ENCODE measurements at regions not wholly inside any gene's neighbourhood (a gene's known extent, or its start where the extent isn't known, plus 50 kb on each side); places are given as distances from the start of the nearest gene placed in this dataset.
"Not testable (repeated sequence)": the region's sequence is repeated elsewhere in the genome, so short reads cannot be mapped to it uniquely, and the experiment has no call there.

- DNase-seq (ENCODE audit: low read depth in 2 of 2) = no peak
These were observed 68.2 kb downstream of the LHX9 start for GRCh38 chr1:197985351-197985750.

- DNase-seq (ENCODE audit: low read depth in 2 of 2) = no peak
These were observed 69.6 kb downstream of the LHX9 start for GRCh38 chr1:197986817-197987216.

GRCh38 chr1:197987294-197987693 is 70.1 kb downstream of the LHX9 start:
- no peak for DNase-seq (ENCODE audit: low read depth in 2 of 2)

GRCh38 chr1:197988581-197988980 is 71.4 kb downstream of the LHX9 start:
- DNase-seq (ENCODE audit: low read depth in 2 of 2) = not testable (repeated sequence)

- DNase-seq (ENCODE audit: low read depth in 2 of 2) = no peak
These were observed 71.9 kb downstream of the LHX9 start for GRCh38 chr1:197989058-197989457.

- DNase-seq (ENCODE audit: low read depth in 2 of 2) = no peak
These were observed 74.4 kb downstream of the LHX9 start for GRCh38 chr1:197991594-197991993.

GRCh38 chr1:197994907-197995407 is 77.8 kb downstream of the LHX9 start:
- DNase-seq (ENCODE audit: low read depth in 2 of 2) = no peak

GRCh38 chr1:197995408-197996258 is 78.5 kb downstream of the LHX9 start:
- DNase-seq (ENCODE audit: low read depth in 2 of 2) = no peak

- DNase-seq (ENCODE audit: low read depth in 2 of 2) = not testable (repeated sequence)
These were observed 79.0 kb downstream of the LHX9 start for GRCh38 chr1:197996259-197996512.

- no peak for DNase-seq (ENCODE audit: low read depth in 2 of 2)
These were observed 80.9 kb downstream of the LHX9 start for GRCh38 chr1:197998110-197998509.

GRCh38 chr1:198001776-198002408 is 84.7 kb downstream of the LHX9 start:
- no peak for DNase-seq (ENCODE audit: low read depth in 2 of 2)

GRCh38 chr1:198003468-198003867 is 86.3 kb downstream of the LHX9 start:
- DNase-seq (ENCODE audit: low read depth in 2 of 2) = no peak

GRCh38 chr1:198007011-198007410 is 89.8 kb downstream of the LHX9 start:
- no peak for DNase-seq (ENCODE audit: low read depth in 2 of 2)

GRCh38 chr1:198007687-198008607 is 90.8 kb downstream of the LHX9 start:
- no peak for DNase-seq (ENCODE audit: low read depth in 2 of 2)

- no peak for DNase-seq (ENCODE audit: low read depth in 2 of 2)
These were observed 97.2 kb downstream of the LHX9 start for GRCh38 chr1:198014355-198014754.

GRCh38 chr1:198015309-198015708 is 98.1 kb downstream of the LHX9 start:
- no peak for DNase-seq (ENCODE audit: low read depth in 2 of 2)

GRCh38 chr1:198018529-198018928 is 101.4 kb downstream of the LHX9 start:
- no peak for DNase-seq (ENCODE audit: low read depth in 2 of 2)

- DNase-seq (ENCODE audit: low read depth in 2 of 2) = no peak
These were observed 102.0 kb downstream of the LHX9 start for GRCh38 chr1:198019126-198019525.

- DNase-seq (ENCODE audit: low read depth in 2 of 2) = no peak
These were observed 107.2 kb downstream of the LHX9 start for GRCh38 chr1:198024336-198024735.

GRCh38 chr1:198024782-198025181 is 107.6 kb downstream of the LHX9 start:
- DNase-seq (ENCODE audit: low read depth in 2 of 2) = no peak

- no peak for DNase-seq (ENCODE audit: low read depth in 2 of 2)
These were observed 113.5 kb downstream of the LHX9 start for GRCh38 chr1:198030682-198031081.

- DNase-seq (ENCODE audit: low read depth in 2 of 2) = no peak
These were observed 113.9 kb downstream of the LHX9 start for GRCh38 chr1:198031086-198031485.

Data from stimulated activated CD8-positive, alpha-beta memory T cell treated with anti-CD3 and anti-CD28 coated beads, Interleukin-2, amount 100 ng/mL, for 48 hours (primary cell).